Activated CD4-positive, alpha-beta T cell treated with anti-CD3 and anti-CD28 coated beads, Interleukin-2, amount 10 ng/mL, durations not matched to agents 7 days and 5 days (primary cell): ENCODE measurements at regions not wholly inside any gene's neighbourhood (a gene's known extent, or its start where the extent isn't known, plus 50 kb on each side); places are given as distances from the start of the nearest gene placed in this dataset.
"Not testable (repeated sequence)": the region's sequence is repeated elsewhere in the genome, so short reads cannot be mapped to it uniquely, and the experiment has no call there.

ENCODE experiments used
- CTCF ChIA-PET: fragments of 350-600 bp; sonication (Branson Sonifier 250); formaldehyde crosslinking; loops from one replicate; lab custom pipeline; 2021; ENCODE audit warnings: antibody characterized with exemption; lab: Charles Lee
- POLR2A ChIA-PET: fragments of 350-600 bp; sonication (Branson Sonifier 250); formaldehyde crosslinking; loops from one replicate; lab custom pipeline; 2021; ENCODE audit warnings: antibody characterized with exemption; lab: Charles Lee
- DNase-seq: peaks from one replicate; pipeline ENCODE4 v3.0.0-alpha.2; 2020
- H3K27ac Mint-ChIP-seq: one replicate; pipeline ENCODE4 v1.8.0; 2021; ENCODE audit warnings: mild to moderate bottlenecking, moderate library complexity, mixed read lengths
- H3K27me3 Mint-ChIP-seq: one replicate; pipeline ENCODE4 v1.8.0; 2021; ENCODE audit warnings: mixed read lengths
- H3K36me3 Mint-ChIP-seq: one replicate; pipeline ENCODE4 v1.8.0; 2021; ENCODE audit warnings: low read depth, mixed read lengths
- H3K4me1 Mint-ChIP-seq: one replicate; pipeline ENCODE4 v1.8.0; 2021; ENCODE audit warnings: mixed read lengths
- H3K4me3 Mint-ChIP-seq: one replicate; pipeline ENCODE4 v1.8.0; 2021; ENCODE audit warnings: mild to moderate bottlenecking, moderate library complexity, mixed read lengths
- H3K9me3 Mint-ChIP-seq: one replicate; pipeline ENCODE4 v1.8.0; 2021; ENCODE audit warnings: mixed read lengths

DNA sequence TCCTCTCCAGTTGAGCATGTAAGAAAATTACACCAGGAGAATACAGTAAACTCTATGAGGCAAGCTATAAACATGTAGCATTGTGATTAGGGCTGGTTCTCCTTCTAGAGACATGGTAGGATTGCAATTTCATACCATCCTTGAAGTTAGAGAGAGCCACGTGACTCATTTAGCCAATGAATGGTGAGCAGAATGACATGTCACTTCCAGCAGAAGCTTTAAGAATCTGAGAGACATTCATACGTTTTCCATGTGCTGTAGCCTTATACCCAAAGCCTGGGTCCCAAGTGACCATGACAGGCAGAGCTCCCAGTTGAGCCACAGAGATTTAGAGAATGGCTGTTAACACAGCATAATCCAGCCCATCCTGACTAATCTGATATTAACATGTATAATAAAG is 68.0 kb upstream of the TP53BP2 start:
- H3K4me1 Mint-ChIP-seq, POLR2A ChIA-PET, H3K4me3 Mint-ChIP-seq, DNase-seq, H3K27me3 Mint-ChIP-seq, H3K36me3 Mint-ChIP-seq, H3K9me3 Mint-ChIP-seq, CTCF ChIA-PET, H3K27ac Mint-ChIP-seq: not testable (repeated sequence)

DNA sequence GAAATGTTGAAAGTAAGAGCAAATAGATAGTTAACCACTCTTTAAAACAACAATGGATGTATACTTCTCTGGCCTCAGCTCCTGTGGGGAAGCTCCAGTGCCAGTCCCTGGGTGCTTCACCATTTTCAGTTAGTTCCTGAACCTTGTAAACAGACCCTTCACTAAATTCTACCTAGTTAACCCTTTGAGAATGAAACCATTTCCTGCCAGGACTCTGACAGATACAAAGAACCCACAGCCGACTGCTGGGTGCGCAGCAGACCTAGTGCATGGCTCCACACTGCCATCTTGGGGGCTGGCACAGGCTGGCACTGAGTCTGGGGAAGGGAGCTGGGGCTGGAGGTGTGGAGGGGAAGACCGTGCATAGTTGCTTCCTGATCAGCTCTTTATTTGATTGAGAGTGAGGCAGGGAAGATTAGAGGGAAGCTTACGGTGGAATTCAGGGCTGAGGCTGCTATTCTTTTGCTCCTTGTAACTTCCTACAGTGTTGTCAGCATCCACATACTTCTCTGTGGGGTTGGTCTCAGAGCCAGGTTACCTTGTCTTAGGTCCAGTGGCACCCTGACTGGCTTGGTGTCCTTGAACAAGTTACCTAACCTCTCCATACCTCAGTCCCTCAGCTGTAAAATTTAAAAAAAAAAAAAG is 62.3 kb upstream of the TP53BP2 start:
- CTCF ChIA-PET, POLR2A ChIA-PET, H3K27me3 Mint-ChIP-seq, H3K4me3 Mint-ChIP-seq, H3K4me1 Mint-ChIP-seq, H3K9me3 Mint-ChIP-seq, H3K36me3 Mint-ChIP-seq: not testable (repeated sequence)
- DNase-seq = peak; percentile 35
- H3K27ac Mint-ChIP-seq = peak overlapping the region; percentile 88

DNA sequence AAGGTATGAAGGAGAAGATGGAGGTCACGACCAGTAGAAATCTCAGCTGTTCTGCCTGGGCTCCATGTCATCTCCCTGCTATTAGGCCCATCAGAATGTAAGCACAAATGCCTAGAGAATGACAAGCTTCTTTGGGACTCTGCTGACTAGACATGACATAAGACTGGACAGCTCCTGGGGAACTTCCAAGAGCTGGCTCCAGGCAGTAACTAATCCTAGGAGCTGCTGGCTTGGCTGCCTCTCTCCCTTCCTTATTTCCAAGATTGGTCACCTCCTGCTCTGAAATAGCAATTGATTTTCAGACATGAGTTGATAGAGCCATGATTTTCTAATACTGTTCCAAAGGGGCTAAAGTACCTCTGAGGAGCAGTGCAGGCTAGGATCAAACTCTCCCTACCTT is 57.5 kb upstream of the TP53BP2 start:
- H3K36me3 Mint-ChIP-seq, H3K4me1 Mint-ChIP-seq, H3K27ac Mint-ChIP-seq, H3K4me3 Mint-ChIP-seq, H3K27me3 Mint-ChIP-seq, DNase-seq, CTCF ChIA-PET, H3K9me3 Mint-ChIP-seq, POLR2A ChIA-PET: not testable (repeated sequence)

- H3K4me1 Mint-ChIP-seq, H3K4me3 Mint-ChIP-seq, H3K36me3 Mint-ChIP-seq, H3K9me3 Mint-ChIP-seq, DNase-seq, POLR2A ChIA-PET, H3K27ac Mint-ChIP-seq, CTCF ChIA-PET, H3K27me3 Mint-ChIP-seq: not testable (repeated sequence)
Measured at GRCh38 chr1:223899775-223900174, 54.0 kb upstream of the TP53BP2 start.

- H3K36me3 Mint-ChIP-seq, DNase-seq, H3K4me3 Mint-ChIP-seq, H3K27ac Mint-ChIP-seq, H3K9me3 Mint-ChIP-seq, CTCF ChIA-PET, H3K27me3 Mint-ChIP-seq, POLR2A ChIA-PET, H3K4me1 Mint-ChIP-seq: not testable (repeated sequence)
Measured at GRCh38 chr1:223897097-223897496, 51.4 kb upstream of the TP53BP2 start.

DNA sequence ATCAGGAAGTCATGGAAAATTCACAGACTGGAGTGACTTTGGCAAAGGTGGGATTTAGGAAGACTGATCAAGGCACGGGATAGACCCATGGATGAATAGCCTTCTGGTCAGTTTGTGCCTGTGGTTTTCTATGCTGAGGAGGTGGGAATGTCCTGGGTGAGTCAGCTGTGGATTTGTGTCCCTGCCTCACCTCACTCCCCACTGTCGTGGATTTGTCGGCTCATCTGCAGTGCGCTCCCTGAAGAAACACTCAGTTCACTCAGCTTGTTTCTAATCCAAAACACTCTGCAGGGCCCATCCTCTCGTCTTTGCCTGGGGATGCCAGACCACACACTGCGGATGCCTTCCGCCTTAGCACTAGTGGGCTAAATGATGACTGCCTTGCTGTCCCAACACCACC is 50.2 kb upstream of the TP53BP2 start:
- H3K4me1 Mint-ChIP-seq, H3K27ac Mint-ChIP-seq, POLR2A ChIA-PET, H3K9me3 Mint-ChIP-seq, H3K27me3 Mint-ChIP-seq, H3K36me3 Mint-ChIP-seq, CTCF ChIA-PET, DNase-seq, H3K4me3 Mint-ChIP-seq: not testable (repeated sequence)
